ENCODE measurements at regions not wholly inside any gene's neighbourhood (a gene's known extent, or its start where the extent isn't known, plus 50 kb on each side); places are given as distances from the start of the nearest gene placed in this dataset.

DNA sequence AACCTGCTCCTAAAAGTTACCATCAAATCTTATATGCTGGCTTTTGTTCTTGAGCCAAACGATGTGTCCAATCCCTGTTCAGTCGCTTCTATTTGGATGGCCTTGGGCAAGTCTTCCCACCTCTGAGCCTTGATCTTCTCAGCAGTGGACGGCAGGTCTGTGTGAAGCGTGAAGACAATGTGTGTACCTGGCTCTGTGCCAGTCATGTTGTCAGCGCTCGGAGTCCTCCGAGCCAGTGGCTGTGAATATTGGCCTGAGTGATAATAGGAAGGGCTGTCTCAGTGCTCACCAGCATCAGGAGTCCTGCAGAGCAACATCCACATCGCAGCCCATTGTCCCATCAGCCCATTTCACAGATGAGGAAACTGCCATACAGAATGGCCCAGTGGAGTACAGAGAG, 219.0 kb downstream of the CDC5L start:
- Histone ChIP-seq H3K79me2 (ENCODE audit: insufficient read depth, low read length) (no peaks in the 10 kb centered on the region), H3K9me2 (ENCODE audit: low read depth, low read length) (no peaks in the 10 kb centered on the region), H3K27me3 (ENCODE audit: insufficient read depth, low read length) (no peaks in the 10 kb centered on the region), H3K36me3 (ENCODE audit: insufficient read depth, low read length) (no peaks in the 10 kb centered on the region), H4K20me1 (ENCODE audit: insufficient read depth, low read length) (no peaks in the 10 kb centered on the region), H3K4me1 (ENCODE audit: insufficient read depth, low read length, severe bottlenecking) (no peaks in the 10 kb centered on the region), H3K27ac (ENCODE audit: low read depth, low read length, poor library complexity, severe bottlenecking) (no peak overlapping the region), H3K9ac (ENCODE audit: low read length) (no peak overlapping the region), H2AFZ (ENCODE audit: low read length) (no peak overlapping the region), H3K9me3 (ENCODE audit: low read length) (no peaks in the 10 kb centered on the region), H3F3A (ENCODE audit: insufficient read depth, low read length) (no peaks in the 10 kb centered on the region), H3K4me2 (ENCODE audit: low read length) (no peak overlapping the region), H3K4me3 (ENCODE audit: low read depth, low read length, poor library complexity, severe bottlenecking) (no peak overlapping the region)
- TF ChIP-seq, protein P1, sequence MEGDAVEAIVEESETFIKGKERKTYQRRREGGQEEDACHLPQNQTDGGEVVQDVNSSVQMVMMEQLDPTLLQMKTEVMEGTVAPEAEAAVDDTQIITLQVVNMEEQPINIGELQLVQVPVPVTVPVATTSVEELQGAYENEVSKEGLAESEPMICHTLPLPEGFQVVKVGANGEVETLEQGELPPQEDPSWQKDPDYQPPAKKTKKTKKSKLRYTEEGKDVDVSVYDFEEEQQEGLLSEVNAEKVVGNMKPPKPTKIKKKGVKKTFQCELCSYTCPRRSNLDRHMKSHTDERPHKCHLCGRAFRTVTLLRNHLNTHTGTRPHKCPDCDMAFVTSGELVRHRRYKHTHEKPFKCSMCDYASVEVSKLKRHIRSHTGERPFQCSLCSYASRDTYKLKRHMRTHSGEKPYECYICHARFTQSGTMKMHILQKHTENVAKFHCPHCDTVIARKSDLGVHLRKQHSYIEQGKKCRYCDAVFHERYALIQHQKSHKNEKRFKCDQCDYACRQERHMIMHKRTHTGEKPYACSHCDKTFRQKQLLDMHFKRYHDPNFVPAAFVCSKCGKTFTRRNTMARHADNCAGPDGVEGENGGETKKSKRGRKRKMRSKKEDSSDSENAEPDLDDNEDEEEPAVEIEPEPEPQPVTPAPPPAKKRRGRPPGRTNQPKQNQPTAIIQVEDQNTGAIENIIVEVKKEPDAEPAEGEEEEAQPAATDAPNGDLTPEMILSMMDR (IDR thresholded peaks at IDR 0.05; ENCODE audit: low read length), result no peak
- no peak for TF ChIP-seq EZH2 (IDR thresholded peaks at IDR 0.05; ENCODE audit: borderline replicate concordance, low read length)

DNA sequence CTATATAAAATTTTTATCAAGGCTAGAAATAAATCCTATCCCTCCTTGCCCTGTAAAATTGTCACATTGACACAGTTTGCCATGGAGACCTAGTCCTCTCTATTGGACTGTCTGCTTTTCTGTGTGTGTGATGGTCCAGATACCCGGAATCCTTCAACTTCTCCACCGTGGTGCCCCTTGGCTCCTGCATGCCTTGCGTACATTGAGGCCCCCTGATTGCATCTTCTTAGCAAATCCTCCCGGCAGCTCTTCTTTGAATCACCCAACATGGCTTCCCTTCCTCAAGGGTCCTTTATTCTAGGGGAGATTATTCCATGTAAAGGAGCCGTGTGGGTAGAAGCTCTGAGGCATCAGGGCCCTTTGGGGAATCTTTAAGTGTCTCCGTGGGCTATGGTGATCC, 219.5 kb downstream of the CDC5L start:
- no peaks in the 10 kb centered on the region for H4K20me1 ChIP-seq (ENCODE audit: insufficient read depth, low read length)
- H3K9me3 ChIP-seq (ENCODE audit: low read length), result no peaks in the 10 kb centered on the region
- no peaks in the 10 kb centered on the region for H3K36me3 ChIP-seq (ENCODE audit: insufficient read depth, low read length)
- no peak overlapping the region for H3K4me3 ChIP-seq (ENCODE audit: low read depth, low read length, poor library complexity, severe bottlenecking)
- H2AFZ ChIP-seq (ENCODE audit: low read length), result no peak overlapping the region
- H3K4me1 ChIP-seq (ENCODE audit: insufficient read depth, low read length, severe bottlenecking), result no peaks in the 10 kb centered on the region
- no peak overlapping the region for H3K9ac ChIP-seq (ENCODE audit: low read length)
- H3K79me2 ChIP-seq (ENCODE audit: insufficient read depth, low read length), result no peaks in the 10 kb centered on the region
- no peak overlapping the region for H3K4me2 ChIP-seq (ENCODE audit: low read length)
- H3K27ac ChIP-seq (ENCODE audit: low read depth, low read length, poor library complexity, severe bottlenecking), result no peak overlapping the region
- no peaks in the 10 kb centered on the region for H3K9me2 ChIP-seq (ENCODE audit: low read depth, low read length)
- no peak for TF ChIP-seq EZH2 (IDR thresholded peaks at IDR 0.05; ENCODE audit: borderline replicate concordance, low read length)
- TF ChIP-seq, protein P1 (IDR thresholded peaks at IDR 0.05; ENCODE audit: low read length), result no peak
- H3K27me3 ChIP-seq (ENCODE audit: insufficient read depth, low read length), result no peaks in the 10 kb centered on the region
- H3F3A ChIP-seq (ENCODE audit: insufficient read depth, low read length), result no peaks in the 10 kb centered on the region

DNA sequence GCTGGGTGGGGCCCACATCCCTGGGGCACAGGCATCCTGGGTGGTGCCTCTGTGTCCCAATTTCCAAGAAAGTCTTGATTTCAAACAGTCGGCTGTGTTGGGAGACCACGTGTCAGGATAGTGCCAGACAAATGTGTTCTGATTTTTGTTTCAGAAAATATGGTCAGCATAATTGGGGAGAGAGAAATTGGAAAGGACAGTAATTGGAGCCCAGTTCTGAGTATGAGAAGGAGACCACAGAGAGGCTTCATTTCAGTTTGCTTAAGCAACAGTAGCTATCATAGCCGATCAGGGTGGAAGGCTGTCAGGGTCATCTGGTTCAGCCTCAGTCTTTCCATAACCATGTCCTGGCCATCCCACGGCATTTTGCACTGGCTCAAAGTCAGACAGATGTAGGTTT, 220.7 kb downstream of the CDC5L start:
- no peak overlapping the region for H3K27ac ChIP-seq (ENCODE audit: low read depth, low read length, poor library complexity, severe bottlenecking)
- no peak overlapping the region for H2AFZ ChIP-seq (ENCODE audit: low read length)
- no peaks in the 10 kb centered on the region for H3K9me2 ChIP-seq (ENCODE audit: low read depth, low read length)
- no peaks in the 10 kb centered on the region for H3K79me2 ChIP-seq (ENCODE audit: insufficient read depth, low read length)
- H3K9ac ChIP-seq (ENCODE audit: low read length), result no peak overlapping the region
- H3K36me3 ChIP-seq (ENCODE audit: insufficient read depth, low read length), result no peaks in the 10 kb centered on the region
- no peaks in the 10 kb centered on the region for H4K20me1 ChIP-seq (ENCODE audit: insufficient read depth, low read length)
- no peaks in the 10 kb centered on the region for H3F3A ChIP-seq (ENCODE audit: insufficient read depth, low read length)
- H3K4me2 ChIP-seq (ENCODE audit: low read length), result no peak overlapping the region
- no peaks in the 10 kb centered on the region for H3K4me1 ChIP-seq (ENCODE audit: insufficient read depth, low read length, severe bottlenecking)
- no peak overlapping the region for H3K4me3 ChIP-seq (ENCODE audit: low read depth, low read length, poor library complexity, severe bottlenecking)
- TF ChIP-seq, protein P1 (IDR thresholded peaks at IDR 0.05; ENCODE audit: low read length), result no peak
- no peaks in the 10 kb centered on the region for H3K9me3 ChIP-seq (ENCODE audit: low read length)
- H3K27me3 ChIP-seq (ENCODE audit: insufficient read depth, low read length), result no peaks in the 10 kb centered on the region

Measured in OCI-LY1 (cell line).